ENCODE measurements at regions not wholly inside any gene's neighbourhood (a gene's known extent, or its start where the extent isn't known, plus 50 kb on each side); places are given as distances from the start of the nearest gene placed in this dataset.

DNA sequence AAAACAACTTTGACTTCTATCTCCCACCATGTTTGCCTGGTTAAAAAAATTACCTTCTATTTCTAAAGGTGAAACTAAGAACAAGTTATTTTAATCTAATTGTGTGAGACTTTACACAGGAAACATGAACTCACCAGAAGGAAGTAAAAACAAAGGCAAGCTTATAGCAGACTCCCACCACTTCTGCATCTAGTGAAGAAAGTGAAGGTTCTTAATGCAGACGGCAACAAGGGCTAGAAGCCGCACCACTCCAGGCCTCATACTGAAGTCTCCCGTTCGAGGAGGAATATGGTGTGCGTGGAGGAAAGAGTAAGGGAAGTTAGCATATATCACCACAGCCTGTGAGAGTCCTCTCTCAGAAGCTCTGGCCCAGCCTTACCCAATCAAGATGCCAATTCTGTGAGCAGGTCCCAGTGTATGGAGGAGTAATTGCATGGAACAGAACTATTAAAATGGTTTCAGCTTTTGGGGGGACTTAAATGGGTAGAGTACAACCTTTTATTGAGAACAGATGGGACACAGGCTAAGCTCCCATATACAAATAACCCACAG, 958.7 kb downstream of the BCL11A start:
- Histone ChIP-seq H3K18ac (ENCODE audit: low read length) (no peak overlapping the region), H3K36me3 (ENCODE audit: control insufficient read depth, insufficient read depth, low read length) (no peaks in the 10 kb centered on the region), H3K4me3 (ENCODE audit: low read length) (no peak overlapping the region), H3K27ac (ENCODE audit: low read depth, low read length) (no peak overlapping the region), H2BK5ac (ENCODE audit: low read length) (no peak overlapping the region), H3K79me2 (ENCODE audit: control insufficient read depth, insufficient read depth, low read length) (no peaks in the 10 kb centered on the region), H3K23ac (ENCODE audit: low read length) (no peak overlapping the region), H3K27me3 (ENCODE audit: insufficient read depth, low read length, poor library complexity) (no peaks in the 10 kb centered on the region), H3K79me1 (ENCODE audit: low read length) (no peaks in the 10 kb centered on the region), H3K4ac (ENCODE audit: low read depth, low read length) (no peak overlapping the region), H4K8ac (ENCODE audit: low read depth, low read length) (no peak overlapping the region), H3K4me2 (ENCODE audit: low read length) (no peak overlapping the region), H2BK120ac (ENCODE audit: low read depth, low read length) (no peak overlapping the region), H4K5ac (ENCODE audit: low read length) (no peak overlapping the region), H3K4me1 (ENCODE audit: control insufficient read depth, low read depth, low read length) (no peaks in the 10 kb centered on the region), H2AK5ac (ENCODE audit: low read length) (no peak overlapping the region), H3K9ac (ENCODE audit: low read length) (no peak overlapping the region), H2BK15ac (replicated peaks; ENCODE audit: low read depth) (no peak overlapping the region), H3K56ac (ENCODE audit: low read length) (no peak overlapping the region)
- no peak for DNase-seq
- no CpG with 5 or more reads among the region's 5 CpGs for WGBS (ENCODE audit: extremely low coverage, insufficient coverage, low lambda C conversion rate)

- no peak overlapping the region for H3K9ac ChIP-seq (ENCODE audit: low read length)
- no peaks in the 10 kb centered on the region for H3K79me1 ChIP-seq (ENCODE audit: low read length)
- H4K8ac ChIP-seq (ENCODE audit: low read depth, low read length): no peak overlapping the region
- no peak overlapping the region for H3K23ac ChIP-seq (ENCODE audit: low read length)
- H3K36me3 ChIP-seq (ENCODE audit: control insufficient read depth, insufficient read depth, low read length): no peaks in the 10 kb centered on the region
- no peak overlapping the region for H4K5ac ChIP-seq (ENCODE audit: low read length)
- H3K18ac ChIP-seq (ENCODE audit: low read length): no peak overlapping the region
- no peaks in the 10 kb centered on the region for H3K79me2 ChIP-seq (ENCODE audit: control insufficient read depth, insufficient read depth, low read length)
- H3K27ac ChIP-seq (ENCODE audit: low read depth, low read length): no peak overlapping the region
- H3K4ac ChIP-seq (ENCODE audit: low read depth, low read length): no peak overlapping the region
- DNase-seq: no peak
- no peak overlapping the region for H3K56ac ChIP-seq (ENCODE audit: low read length)
- H3K27me3 ChIP-seq (ENCODE audit: insufficient read depth, low read length, poor library complexity): no peaks in the 10 kb centered on the region
- H2AK5ac ChIP-seq (ENCODE audit: low read length): no peak overlapping the region
- H3K4me2 ChIP-seq (ENCODE audit: low read length): no peak overlapping the region
- H2BK15ac ChIP-seq (replicated peaks; ENCODE audit: low read depth): no peak overlapping the region
- no peak overlapping the region for H3K4me3 ChIP-seq (ENCODE audit: low read length)
- H3K4me1 ChIP-seq (ENCODE audit: control insufficient read depth, low read depth, low read length): no peaks in the 10 kb centered on the region
- H2BK5ac ChIP-seq (ENCODE audit: low read length): no peak overlapping the region
- H2BK120ac ChIP-seq (ENCODE audit: low read depth, low read length): no peak overlapping the region
Observed at GRCh38 chr2:59590798-59591197, 962.7 kb downstream of the BCL11A start.

DNA sequence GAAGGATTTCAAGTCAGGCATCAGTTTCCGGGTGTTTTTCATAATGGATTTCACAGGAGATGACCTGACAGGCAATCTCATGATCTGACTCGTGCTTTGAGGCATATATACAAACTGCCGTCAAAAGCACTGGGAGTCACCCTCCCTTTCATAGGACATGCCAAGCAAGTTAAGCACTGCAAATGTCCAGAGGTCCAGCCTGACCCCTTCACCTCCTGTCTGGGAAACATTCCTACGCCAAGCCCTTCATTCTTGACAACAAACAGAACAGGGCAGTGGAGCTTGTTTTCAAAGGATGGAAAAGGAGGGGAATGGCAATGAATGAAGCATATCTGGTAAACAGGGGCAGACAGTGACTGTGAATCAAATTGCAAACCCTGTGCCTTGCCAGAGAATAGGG, 963.6 kb downstream of the BCL11A start:
- Histone ChIP-seq H3K79me2 (ENCODE audit: control insufficient read depth, insufficient read depth, low read length) (no peaks in the 10 kb centered on the region), H3K4me2 (ENCODE audit: low read length) (no peak overlapping the region), H3K18ac (ENCODE audit: low read length) (no peak overlapping the region), H3K4ac (ENCODE audit: low read depth, low read length) (no peak overlapping the region), H3K9ac (ENCODE audit: low read length) (no peak overlapping the region), H3K27me3 (ENCODE audit: insufficient read depth, low read length, poor library complexity) (no peaks in the 10 kb centered on the region), H3K4me1 (ENCODE audit: control insufficient read depth, low read depth, low read length) (no peaks in the 10 kb centered on the region), H3K4me3 (ENCODE audit: low read length) (no peak overlapping the region), H3K36me3 (ENCODE audit: control insufficient read depth, insufficient read depth, low read length) (no peaks in the 10 kb centered on the region), H4K5ac (ENCODE audit: low read length) (no peak overlapping the region), H2BK15ac (replicated peaks; ENCODE audit: low read depth) (no peak overlapping the region), H4K8ac (ENCODE audit: low read depth, low read length) (no peak overlapping the region), H3K79me1 (ENCODE audit: low read length) (no peaks in the 10 kb centered on the region), H3K56ac (ENCODE audit: low read length) (no peak overlapping the region), H3K27ac (ENCODE audit: low read depth, low read length) (no peak overlapping the region), H2AK5ac (ENCODE audit: low read length) (no peak overlapping the region), H2BK5ac (ENCODE audit: low read length) (no peak overlapping the region), H2BK120ac (ENCODE audit: low read depth, low read length) (no peak overlapping the region), H3K23ac (ENCODE audit: low read length) (no peak overlapping the region)
- no peak for DNase-seq
- no CpG with 5 or more reads among the region's 4 CpGs for WGBS (ENCODE audit: extremely low coverage, insufficient coverage, low lambda C conversion rate)

GRCh38 chr2:59588286-59588685, 965.2 kb downstream of the BCL11A start:
- Histone ChIP-seq H3K18ac (ENCODE audit: low read length) (no peak overlapping the region), H3K4me1 (ENCODE audit: control insufficient read depth, low read depth, low read length) (no peaks in the 10 kb centered on the region), H3K23ac (ENCODE audit: low read length) (no peak overlapping the region), H2BK15ac (replicated peaks; ENCODE audit: low read depth) (no peak overlapping the region), H3K27me3 (ENCODE audit: insufficient read depth, low read length, poor library complexity) (no peaks in the 10 kb centered on the region), H3K4me2 (ENCODE audit: low read length) (no peak overlapping the region), H2BK5ac (ENCODE audit: low read length) (no peak overlapping the region), H3K79me2 (ENCODE audit: control insufficient read depth, insufficient read depth, low read length) (no peaks in the 10 kb centered on the region), H3K4me3 (ENCODE audit: low read length) (no peak overlapping the region), H2AK5ac (ENCODE audit: low read length) (no peak overlapping the region), H3K27ac (ENCODE audit: low read depth, low read length) (no peak overlapping the region), H3K4ac (ENCODE audit: low read depth, low read length) (no peak overlapping the region), H3K79me1 (ENCODE audit: low read length) (no peaks in the 10 kb centered on the region), H3K56ac (ENCODE audit: low read length) (no peak overlapping the region), H4K5ac (ENCODE audit: low read length) (no peak overlapping the region), H3K36me3 (ENCODE audit: control insufficient read depth, insufficient read depth, low read length) (no peaks in the 10 kb centered on the region), H4K8ac (ENCODE audit: low read depth, low read length) (no peak overlapping the region), H2BK120ac (ENCODE audit: low read depth, low read length) (no peak overlapping the region), H3K9ac (ENCODE audit: low read length) (no peak overlapping the region)
- no CpG with 5 or more reads among the region's 5 CpGs for WGBS (ENCODE audit: extremely low coverage, insufficient coverage, low lambda C conversion rate)
- no peak for DNase-seq

DNA sequence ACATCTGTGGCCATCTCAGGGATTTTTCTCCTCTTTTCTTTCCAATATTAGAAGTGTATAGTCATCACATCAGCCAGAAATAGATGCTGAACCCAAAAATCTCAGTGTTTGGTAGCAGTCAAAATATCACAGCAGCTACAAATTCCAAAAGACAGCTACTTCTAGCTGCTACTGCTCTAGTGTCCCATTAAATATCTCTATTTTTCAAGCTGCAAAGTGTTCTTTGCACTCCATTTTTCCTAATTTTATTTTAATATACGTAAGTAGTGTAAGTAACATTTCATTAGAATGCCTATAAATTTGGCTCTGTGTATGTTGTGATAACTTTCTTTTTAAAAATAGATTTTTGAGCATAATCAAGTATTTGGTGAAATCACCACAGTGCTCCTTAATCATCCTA, 967.3 kb downstream of the BCL11A start:
- H3K56ac ChIP-seq (ENCODE audit: low read length): no peak overlapping the region

GRCh38 chr2:59585655-59586054, 967.8 kb downstream of the BCL11A start:
- Histone ChIP-seq H2BK120ac (ENCODE audit: low read depth, low read length) (no peak overlapping the region), H3K23ac (ENCODE audit: low read length) (no peak overlapping the region), H3K9ac (ENCODE audit: low read length) (no peak overlapping the region), H2BK15ac (replicated peaks; ENCODE audit: low read depth) (no peak overlapping the region), H2BK5ac (ENCODE audit: low read length) (no peak overlapping the region), H3K27me3 (ENCODE audit: insufficient read depth, low read length, poor library complexity) (no peaks in the 10 kb centered on the region), H3K4me3 (ENCODE audit: low read length) (no peak overlapping the region), H3K4me1 (ENCODE audit: control insufficient read depth, low read depth, low read length) (no peaks in the 10 kb centered on the region), H4K8ac (ENCODE audit: low read depth, low read length) (no peak overlapping the region), H3K18ac (ENCODE audit: low read length) (no peak overlapping the region), H4K5ac (ENCODE audit: low read length) (no peak overlapping the region), H3K27ac (ENCODE audit: low read depth, low read length) (no peak overlapping the region), H3K4ac (ENCODE audit: low read depth, low read length) (no peak overlapping the region), H3K4me2 (ENCODE audit: low read length) (no peak overlapping the region), H2AK5ac (ENCODE audit: low read length) (no peak overlapping the region), H3K56ac (ENCODE audit: low read length) (no peak overlapping the region), H3K79me1 (ENCODE audit: low read length) (no peaks in the 10 kb centered on the region), H3K79me2 (ENCODE audit: control insufficient read depth, insufficient read depth, low read length) (no peaks in the 10 kb centered on the region), H3K36me3 (ENCODE audit: control insufficient read depth, insufficient read depth, low read length) (no peaks in the 10 kb centered on the region)
- peak; percentile 83 for DNase-seq
- WGBS (ENCODE audit: extremely low coverage, insufficient coverage, low lambda C conversion rate): no CpG with 5 or more reads among the region's 6 CpGs

More for the DNA sequence above, 967.3 kb downstream of the BCL11A start:
- Histone ChIP-seq H2BK120ac (ENCODE audit: low read depth, low read length) (no peak overlapping the region), H3K9ac (ENCODE audit: low read length) (no peak overlapping the region), H2BK15ac (replicated peaks; ENCODE audit: low read depth) (no peak overlapping the region), H2AK5ac (ENCODE audit: low read length) (no peak overlapping the region), H3K18ac (ENCODE audit: low read length) (no peak overlapping the region), H4K8ac (ENCODE audit: low read depth, low read length) (no peak overlapping the region), H3K4ac (ENCODE audit: low read depth, low read length) (no peak overlapping the region), H3K27me3 (ENCODE audit: insufficient read depth, low read length, poor library complexity) (no peaks in the 10 kb centered on the region), H3K4me3 (ENCODE audit: low read length) (no peak overlapping the region), H3K36me3 (ENCODE audit: control insufficient read depth, insufficient read depth, low read length) (no peaks in the 10 kb centered on the region), H3K4me1 (ENCODE audit: control insufficient read depth, low read depth, low read length) (no peaks in the 10 kb centered on the region), H3K79me1 (ENCODE audit: low read length) (no peaks in the 10 kb centered on the region), H3K23ac (ENCODE audit: low read length) (no peak overlapping the region), H2BK5ac (ENCODE audit: low read length) (no peak overlapping the region), H4K5ac (ENCODE audit: low read length) (no peak overlapping the region), H3K4me2 (ENCODE audit: low read length) (no peak overlapping the region), H3K79me2 (ENCODE audit: control insufficient read depth, insufficient read depth, low read length) (no peaks in the 10 kb centered on the region), H3K27ac (ENCODE audit: low read depth, low read length) (no peak overlapping the region)
- no CpG with 5 or more reads among the region's 1 CpG for WGBS (ENCODE audit: extremely low coverage, insufficient coverage, low lambda C conversion rate)
- no peak for DNase-seq

Data from mesendoderm (in vitro differentiated cells).